ENCODE measurements at regions not wholly inside any gene's neighbourhood (a gene's known extent, or its start where the extent isn't known, plus 50 kb on each side); places are given as distances from the start of the nearest gene placed in this dataset.

DNA sequence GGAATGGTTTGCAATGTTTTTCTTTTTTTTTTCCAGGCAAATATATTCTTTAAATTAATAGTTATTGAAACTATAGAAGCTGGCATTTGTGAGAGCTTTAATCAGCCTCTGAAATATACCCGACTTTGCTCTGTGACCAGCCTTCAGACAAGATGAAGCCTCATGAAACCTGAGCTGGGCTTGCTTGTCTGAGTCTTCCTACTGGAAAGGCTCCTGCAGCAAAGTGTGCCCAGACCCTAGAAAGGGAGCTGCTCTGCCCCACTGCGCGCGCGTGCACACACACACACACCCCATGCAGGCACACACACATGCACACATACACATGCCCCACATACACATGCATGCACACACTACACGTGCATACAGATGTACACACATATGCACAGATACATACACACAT, 203.3 kb upstream of the NT5C1B start:
- TF ChIP-seq, protein P1, sequence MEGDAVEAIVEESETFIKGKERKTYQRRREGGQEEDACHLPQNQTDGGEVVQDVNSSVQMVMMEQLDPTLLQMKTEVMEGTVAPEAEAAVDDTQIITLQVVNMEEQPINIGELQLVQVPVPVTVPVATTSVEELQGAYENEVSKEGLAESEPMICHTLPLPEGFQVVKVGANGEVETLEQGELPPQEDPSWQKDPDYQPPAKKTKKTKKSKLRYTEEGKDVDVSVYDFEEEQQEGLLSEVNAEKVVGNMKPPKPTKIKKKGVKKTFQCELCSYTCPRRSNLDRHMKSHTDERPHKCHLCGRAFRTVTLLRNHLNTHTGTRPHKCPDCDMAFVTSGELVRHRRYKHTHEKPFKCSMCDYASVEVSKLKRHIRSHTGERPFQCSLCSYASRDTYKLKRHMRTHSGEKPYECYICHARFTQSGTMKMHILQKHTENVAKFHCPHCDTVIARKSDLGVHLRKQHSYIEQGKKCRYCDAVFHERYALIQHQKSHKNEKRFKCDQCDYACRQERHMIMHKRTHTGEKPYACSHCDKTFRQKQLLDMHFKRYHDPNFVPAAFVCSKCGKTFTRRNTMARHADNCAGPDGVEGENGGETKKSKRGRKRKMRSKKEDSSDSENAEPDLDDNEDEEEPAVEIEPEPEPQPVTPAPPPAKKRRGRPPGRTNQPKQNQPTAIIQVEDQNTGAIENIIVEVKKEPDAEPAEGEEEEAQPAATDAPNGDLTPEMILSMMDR (IDR thresholded peaks at IDR 0.05; ENCODE audit: insufficient read depth, low read length): no peak
- no peak for TF ChIP-seq POLR2AphosphoS5 (IDR thresholded peaks at IDR 0.05; ENCODE audit: low read depth)
- no peak for TF ChIP-seq GABPA (IDR thresholded peaks at IDR 0.05; ENCODE audit: low read depth)
- TF ChIP-seq, protein P2, sequence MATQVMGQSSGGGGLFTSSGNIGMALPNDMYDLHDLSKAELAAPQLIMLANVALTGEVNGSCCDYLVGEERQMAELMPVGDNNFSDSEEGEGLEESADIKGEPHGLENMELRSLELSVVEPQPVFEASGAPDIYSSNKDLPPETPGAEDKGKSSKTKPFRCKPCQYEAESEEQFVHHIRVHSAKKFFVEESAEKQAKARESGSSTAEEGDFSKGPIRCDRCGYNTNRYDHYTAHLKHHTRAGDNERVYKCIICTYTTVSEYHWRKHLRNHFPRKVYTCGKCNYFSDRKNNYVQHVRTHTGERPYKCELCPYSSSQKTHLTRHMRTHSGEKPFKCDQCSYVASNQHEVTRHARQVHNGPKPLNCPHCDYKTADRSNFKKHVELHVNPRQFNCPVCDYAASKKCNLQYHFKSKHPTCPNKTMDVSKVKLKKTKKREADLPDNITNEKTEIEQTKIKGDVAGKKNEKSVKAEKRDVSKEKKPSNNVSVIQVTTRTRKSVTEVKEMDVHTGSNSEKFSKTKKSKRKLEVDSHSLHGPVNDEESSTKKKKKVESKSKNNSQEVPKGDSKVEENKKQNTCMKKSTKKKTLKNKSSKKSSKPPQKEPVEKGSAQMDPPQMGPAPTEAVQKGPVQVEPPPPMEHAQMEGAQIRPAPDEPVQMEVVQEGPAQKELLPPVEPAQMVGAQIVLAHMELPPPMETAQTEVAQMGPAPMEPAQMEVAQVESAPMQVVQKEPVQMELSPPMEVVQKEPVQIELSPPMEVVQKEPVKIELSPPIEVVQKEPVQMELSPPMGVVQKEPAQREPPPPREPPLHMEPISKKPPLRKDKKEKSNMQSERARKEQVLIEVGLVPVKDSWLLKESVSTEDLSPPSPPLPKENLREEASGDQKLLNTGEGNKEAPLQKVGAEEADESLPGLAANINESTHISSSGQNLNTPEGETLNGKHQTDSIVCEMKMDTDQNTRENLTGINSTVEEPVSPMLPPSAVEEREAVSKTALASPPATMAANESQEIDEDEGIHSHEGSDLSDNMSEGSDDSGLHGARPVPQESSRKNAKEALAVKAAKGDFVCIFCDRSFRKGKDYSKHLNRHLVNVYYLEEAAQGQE (IDR thresholded peaks at IDR 0.05; ENCODE audit: insufficient replicate concordance, low read depth): no peak
- no peak for TF ChIP-seq SPI1 (IDR thresholded peaks at IDR 0.05; ENCODE audit: borderline replicate concordance, low read depth)
